ENCODE measurements at regions not wholly inside any gene's neighbourhood (a gene's known extent, or its start where the extent isn't known, plus 50 kb on each side); places are given as distances from the start of the nearest gene placed in this dataset.

DNA sequence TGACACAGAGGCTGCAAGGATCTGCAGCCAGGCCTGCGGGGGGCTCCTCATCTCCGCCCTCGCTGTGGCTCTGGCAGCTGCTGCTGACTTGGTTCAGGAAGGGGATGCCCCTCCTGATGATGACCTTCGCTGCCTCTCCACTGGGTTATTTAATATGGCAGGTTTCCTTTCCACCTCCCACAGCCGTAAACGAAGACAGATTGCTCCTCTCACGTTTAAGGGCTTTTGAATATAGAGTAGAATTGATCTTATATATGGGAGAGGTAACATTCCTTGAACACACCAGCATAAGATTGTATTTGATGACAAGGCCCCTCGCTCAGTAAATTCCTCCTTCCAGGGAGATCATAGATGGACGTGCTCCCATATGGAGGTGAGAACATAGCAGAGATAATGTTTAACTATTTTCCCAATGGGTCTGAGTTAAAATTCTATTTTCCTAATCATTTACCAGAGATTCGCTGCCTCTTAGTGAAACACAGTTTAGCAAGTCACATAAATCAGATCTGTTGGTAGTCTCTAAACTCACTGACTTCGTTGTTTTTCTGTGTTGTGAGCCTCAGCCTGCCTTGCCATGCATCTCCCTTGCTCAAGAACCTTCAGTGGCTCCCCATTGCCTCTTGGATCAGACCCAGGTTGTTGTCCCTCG lies 88.5 kb upstream of the AJAP1 start:
- TF ChIP-seq, protein P1, sequence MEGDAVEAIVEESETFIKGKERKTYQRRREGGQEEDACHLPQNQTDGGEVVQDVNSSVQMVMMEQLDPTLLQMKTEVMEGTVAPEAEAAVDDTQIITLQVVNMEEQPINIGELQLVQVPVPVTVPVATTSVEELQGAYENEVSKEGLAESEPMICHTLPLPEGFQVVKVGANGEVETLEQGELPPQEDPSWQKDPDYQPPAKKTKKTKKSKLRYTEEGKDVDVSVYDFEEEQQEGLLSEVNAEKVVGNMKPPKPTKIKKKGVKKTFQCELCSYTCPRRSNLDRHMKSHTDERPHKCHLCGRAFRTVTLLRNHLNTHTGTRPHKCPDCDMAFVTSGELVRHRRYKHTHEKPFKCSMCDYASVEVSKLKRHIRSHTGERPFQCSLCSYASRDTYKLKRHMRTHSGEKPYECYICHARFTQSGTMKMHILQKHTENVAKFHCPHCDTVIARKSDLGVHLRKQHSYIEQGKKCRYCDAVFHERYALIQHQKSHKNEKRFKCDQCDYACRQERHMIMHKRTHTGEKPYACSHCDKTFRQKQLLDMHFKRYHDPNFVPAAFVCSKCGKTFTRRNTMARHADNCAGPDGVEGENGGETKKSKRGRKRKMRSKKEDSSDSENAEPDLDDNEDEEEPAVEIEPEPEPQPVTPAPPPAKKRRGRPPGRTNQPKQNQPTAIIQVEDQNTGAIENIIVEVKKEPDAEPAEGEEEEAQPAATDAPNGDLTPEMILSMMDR (IDR thresholded peaks at IDR 0.05; ENCODE audit: borderline replicate concordance, extremely low read depth, low read length, poor library complexity, severe bottlenecking) = no peak
- no peak for TF ChIP-seq EZH2 (IDR thresholded peaks at IDR 0.05; ENCODE audit: borderline replicate concordance, low read depth, low read length, severe bottlenecking)

Measured in DND-41 (cell line).